ENCODE measurements at regions not wholly inside any gene's neighbourhood (a gene's known extent, or its start where the extent isn't known, plus 50 kb on each side); places are given as distances from the start of the nearest gene placed in this dataset.

GRCh38 chrX:43527801-43528200 lies 128.3 kb upstream of the MAOA start:
- no peaks in the 10 kb centered on the region for H3K9me3 ChIP-seq
- intact Hi-C loops (cut with DNase I) = no loop called here
- H3K36me3 ChIP-seq (ENCODE audit: insufficient read depth in 1 of 2, low read depth in 1 of 2) = no peaks in the 10 kb centered on the region
- H3K4me3 ChIP-seq = no peak overlapping the region
- no peaks in the 10 kb centered on the region for H3K4me1 ChIP-seq
- no peak for ATAC-seq
- peaks cover 0 to 31% (median 0%) of the 10 kb centered on the region in 3 donors for H3K27me3 ChIP-seq (ENCODE audit: insufficient read depth in 3 of 3, low read length in 2 of 3)
- 63 to 70% (median 64%) methylated on average over 3 of the region's 3 CpGs for WGBS, 3 donors
- DNase-seq = no peak
- no peak overlapping the region for H3K27ac ChIP-seq
- TF ChIP-seq CTCF (IDR thresholded peaks at IDR 0.05) = no peak

- ATAC-seq (no peak), DNase-seq (no peak)
- H3K36me3 ChIP-seq (ENCODE audit: insufficient read depth in 1 of 2, low read depth in 1 of 2) = no peaks in the 10 kb centered on the region
- no peak for TF ChIP-seq CTCF (IDR thresholded peaks at IDR 0.05)
- no peaks in the 10 kb centered on the region for H3K4me1 ChIP-seq
- intact Hi-C loops (cut with DNase I) = no loop called here
- H3K9me3 ChIP-seq = no peaks in the 10 kb centered on the region
- no peak overlapping the region for H3K27ac ChIP-seq
- peaks cover 0 to 26% (median 0%) of the 10 kb centered on the region in 3 donors for H3K27me3 ChIP-seq (ENCODE audit: insufficient read depth in 3 of 3, low read length in 2 of 3)
- WGBS, 3 donors = 23 to 48% (median 45%) methylated on average over 2 of the region's 2 CpGs
- no peak overlapping the region for H3K4me3 ChIP-seq
Measured at GRCh38 chrX:43530837-43531236, 125.3 kb upstream of the MAOA start.

DNA sequence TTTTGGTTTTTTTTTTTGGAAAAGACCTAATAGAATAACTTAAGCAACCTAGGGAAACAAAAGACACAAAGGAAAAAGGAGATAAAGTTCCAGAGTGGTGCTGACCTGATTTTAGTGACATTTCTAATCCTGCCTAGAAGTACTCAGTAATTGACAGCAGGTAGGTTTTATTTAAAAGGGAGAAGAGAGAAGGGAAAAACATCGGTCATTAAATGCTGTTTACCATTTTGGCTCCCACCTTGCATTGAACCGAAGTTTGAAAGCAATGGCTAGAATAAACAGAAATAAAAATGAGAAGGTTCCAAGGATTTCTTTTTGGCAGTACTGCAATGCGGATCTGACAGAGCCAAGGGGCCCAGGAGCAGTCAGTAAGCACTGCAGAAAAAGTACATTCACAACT lies 115.8 kb upstream of the MAOA start:
- no peaks in the 10 kb centered on the region for H3K4me1 ChIP-seq
- no peaks in the 10 kb centered on the region for H3K9me3 ChIP-seq
- H3K36me3 ChIP-seq (ENCODE audit: insufficient read depth in 1 of 2, low read depth in 1 of 2) = no peaks in the 10 kb centered on the region
- H3K4me3 ChIP-seq = no peak overlapping the region
- no peak overlapping the region for H3K27ac ChIP-seq
- no peak for TF ChIP-seq CTCF (IDR thresholded peaks at IDR 0.05)
- DNase-seq (no peak), ATAC-seq (no peak)
- 69 to 86% (median 77%) methylated on average over 3 of the region's 3 CpGs for WGBS, 3 donors
- peaks cover 0 to 8% (median 0%) of the 10 kb centered on the region in 3 donors for H3K27me3 ChIP-seq (ENCODE audit: insufficient read depth in 3 of 3, low read length in 2 of 3)
- intact Hi-C loops (cut with DNase I) = no loop called here

DNA sequence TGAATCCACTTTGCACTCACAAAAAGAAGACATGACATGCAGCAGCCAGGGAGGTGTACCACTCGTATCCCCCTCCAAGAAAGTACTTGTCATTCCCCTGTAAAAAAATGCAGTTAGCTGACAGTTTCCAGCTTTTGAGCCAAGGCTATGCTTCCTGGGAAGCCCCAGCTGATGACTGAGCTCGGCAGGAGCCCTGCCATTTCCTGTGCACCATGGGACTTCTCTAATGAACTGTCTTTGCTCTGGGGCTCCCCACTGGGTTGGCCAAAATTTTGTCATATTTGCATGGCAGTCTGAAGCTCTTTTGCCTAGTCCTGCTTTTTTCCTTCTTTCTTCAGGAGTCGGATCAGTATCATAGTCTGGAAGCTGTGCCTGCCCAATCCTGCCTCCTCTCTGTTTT lies 104.5 kb upstream of the MAOA start:
- Histone ChIP-seq H3K4me1 (no peaks in the 10 kb centered on the region), H3K4me3 (no peak overlapping the region), H3K27ac (no peak overlapping the region), H3K36me3 (ENCODE audit: insufficient read depth in 1 of 2, low read depth in 1 of 2) (no peaks in the 10 kb centered on the region), H3K9me3 (no peaks in the 10 kb centered on the region), H3K27me3 (ENCODE audit: insufficient read depth in 3 of 3, low read length in 2 of 3) (peaks cover 0 to 13% (median 0%) of the 10 kb centered on the region in 3 donors)
- ATAC-seq = no peak
- no peak for TF ChIP-seq CTCF (IDR thresholded peaks at IDR 0.05)
- intact Hi-C loops (cut with DNase I) = loop anchor here (10.0 kb wide), 2 partner anchors 197 to 1767 kb away; no protein-coding TSS in a partner anchor
- no peak for DNase-seq
- WGBS, 3 donors = 16 to 32% (median 18%) methylated on average over 3 of the region's 3 CpGs

DNA sequence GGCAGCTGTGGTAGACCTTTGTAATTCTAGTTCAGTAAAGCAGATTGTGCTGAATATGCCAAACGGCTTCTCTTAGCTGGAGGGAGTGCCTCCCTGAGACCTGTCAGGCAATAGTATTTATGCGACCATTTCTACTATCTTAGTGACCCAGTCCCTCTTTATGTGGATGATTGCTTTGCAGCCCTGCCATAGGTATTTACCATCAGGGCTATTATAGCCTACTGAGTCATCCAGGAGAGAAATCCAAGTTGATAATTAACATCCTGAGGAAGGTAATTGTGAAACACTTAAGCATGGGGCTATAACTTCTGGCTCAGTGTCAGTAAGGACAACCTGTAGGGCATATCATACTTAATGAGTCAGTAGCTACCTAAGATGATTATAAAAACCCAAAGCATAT lies 103.9 kb upstream of the MAOA start:
- ATAC-seq = no peak

More for the DNA sequence above, 103.9 kb upstream of the MAOA start:
- intact Hi-C loops (cut with DNase I) = loop anchor here (10.0 kb wide), 2 partner anchors 197 to 1767 kb away; no protein-coding TSS in a partner anchor
- no peak for DNase-seq
- Histone ChIP-seq H3K4me3 (no peak overlapping the region), H3K9me3 (no peaks in the 10 kb centered on the region), H3K27ac (no peak overlapping the region), H3K36me3 (ENCODE audit: insufficient read depth in 1 of 2, low read depth in 1 of 2) (no peaks in the 10 kb centered on the region), H3K4me1 (no peaks in the 10 kb centered on the region), H3K27me3 (ENCODE audit: insufficient read depth in 3 of 3, low read length in 2 of 3) (peaks cover 0 to 13% (median 0%) of the 10 kb centered on the region in 3 donors)
- 36 to 50% (median 39%) methylated on average over 2 of the region's 2 CpGs for WGBS, 3 donors
- no peak for TF ChIP-seq CTCF (IDR thresholded peaks at IDR 0.05)
